H1 (cell line): ENCODE measurements at regions not wholly inside any gene's neighbourhood (a gene's known extent, or its start where the extent isn't known, plus 50 kb on each side); places are given as distances from the start of the nearest gene placed in this dataset.

Experiments
- CTCF ChIA-PET: fragments of 300-600 bp; sonication (Branson Sonifier 250); formaldehyde crosslinking; loops from one replicate; lab custom pipeline; 2021; ENCODE audit not compliant: partially characterized antibody; lab: Charles Lee
- POLR2A ChIA-PET: fragments of 300-600 bp; sonication (Branson Sonifier 250); formaldehyde crosslinking; loops from one replicate; lab custom pipeline; 2021; ENCODE audit warnings: inconsistent platforms; ENCODE audit not compliant: partially characterized antibody; lab: Charles Lee
- DNase-seq, 2 experiments: peaks; one replicate each; pipeline versions ENCODE4 v3.0.0 to v3.0.0-alpha.2; 2010 to 2022; ENCODE audit warnings: low spot score in 2 of 2, low read depth in 1 of 2, mixed read lengths in 1 of 2
- FAIRE-seq: peaks from 2 replicates; lab custom pipeline; 2011; peaks lifted over from hg19 to GRCh38; lab: Jason Lieb, UNC
- H2AFZ ChIP-seq: 2 replicates; pipeline ENCODE4 v1.8.1; 2012; ENCODE audit warnings: low read length, inconsistent platforms
- H2AK5ac ChIP-seq: 2 replicates; pipeline ENCODE4 v1.6.1; 2013; ENCODE audit warnings: low read depth, low read length
- H2BK120ac ChIP-seq: replicated peaks from 2 replicates; pipeline ENCODE3; 2013; ENCODE audit warnings: low read depth, low read length, inconsistent platforms
- H2BK12ac ChIP-seq: 2 replicates; pipeline ENCODE4 v1.6.1; 2013; ENCODE audit warnings: low read depth, low read length
- H2BK15ac ChIP-seq: 2 replicates; pipeline ENCODE4 v1.6.1; 2013; ENCODE audit warnings: low read length
- H2BK20ac ChIP-seq: 2 replicates; pipeline ENCODE4 v1.6.1; 2013; ENCODE audit warnings: low read length
- H2BK5ac ChIP-seq: 2 replicates; pipeline ENCODE4 v1.6.1; 2013; ENCODE audit warnings: low read depth, low read length
- H3K14ac ChIP-seq: 2 replicates; pipeline ENCODE4 v1.6.1; 2013; ENCODE audit warnings: inconsistent platforms; ENCODE audit not compliant: insufficient read length
- H3K18ac ChIP-seq: 2 replicates; pipeline ENCODE4 v1.6.1; 2013; ENCODE audit warnings: low read length; ENCODE audit errors: extremely low read depth
- H3K23ac ChIP-seq: 2 replicates; pipeline ENCODE4 v1.6.1; 2013; ENCODE audit warnings: inconsistent platforms; ENCODE audit not compliant: insufficient read length
- H3K23me2 ChIP-seq: 2 replicates; pipeline ENCODE4 v1.6.1; 2013; ENCODE audit warnings: low read depth, low read length
- H3K27ac ChIP-seq: 2 replicates; pipeline ENCODE4 v1.6.1; 2011; ENCODE audit warnings: low read depth, low read length, inconsistent platforms
- H3K27me3 ChIP-seq, 4 experiments: replicated peaks in 1 of 4; 1 replicate in 1 of 4; 2 replicates in 3 of 4; pipeline versions ENCODE4 v1.6.1 to v1.8.1; 2011 to 2013; ENCODE audit warnings: low read length in 3 of 4, mild to moderate bottlenecking in 3 of 4, inconsistent platforms in 2 of 4, mixed read lengths in 2 of 4, moderate library complexity in 1 of 4; ENCODE audit not compliant: control insufficient read depth in 3 of 4, insufficient read depth in 3 of 4; ENCODE audit errors: extremely low read depth in 1 of 4
- H3K36me3 ChIP-seq, 4 experiments: 2 replicates each; pipeline versions ENCODE4 v1.6.1 to v1.8.1; 2011 to 2013; ENCODE audit warnings: mild to moderate bottlenecking in 4 of 4, low read length in 3 of 4, moderate library complexity in 2 of 4, control low read depth in 1 of 4, inconsistent platforms in 1 of 4; ENCODE audit not compliant: insufficient read depth in 4 of 4, control insufficient read depth in 2 of 4
- H3K4ac ChIP-seq: replicated peaks from 2 replicates; pipeline ENCODE3; 2013; ENCODE audit warnings: low read length, low read depth, mixed read lengths, inconsistent platforms; ENCODE audit not compliant: insufficient read length
- H3K4me1 ChIP-seq, 4 experiments: replicated peaks in 1 of 4; 1 replicate in 1 of 4; 2 replicates in 3 of 4; pipeline versions ENCODE4 v1.6.1 to v1.8.1; 2011 to 2013; ENCODE audit warnings: low read length in 3 of 4, inconsistent platforms in 2 of 4, mixed read lengths in 1 of 4; ENCODE audit not compliant: insufficient read depth in 4 of 4, control insufficient read depth in 3 of 4
- H3K4me2 ChIP-seq, 2 experiments: 2 replicates each; pipeline versions ENCODE4 v1.6.1 to v1.8.1; 2011 to 2013; ENCODE audit warnings: low read depth in 2 of 2, low read length in 2 of 2, control low read depth in 1 of 2, inconsistent platforms in 1 of 2, mild to moderate bottlenecking in 1 of 2; ENCODE audit not compliant: insufficient read depth in 1 of 2
- H3K4me3 ChIP-seq, 4 experiments: fragments of 200-600, 300-600 bp in 1 of 4; sonication (generic), shearing (Covaris generic), sonication (Bioruptor Twin) in 1 of 4; 2 replicates each; pipeline versions ENCODE4 v1.5.1 to v1.8.1; 2011 to 2016; ENCODE audit warnings: low read length in 4 of 4, low read depth in 3 of 4, control low read depth in 2 of 4, inconsistent platforms in 2 of 4, mild to moderate bottlenecking in 2 of 4, mixed read lengths in 1 of 4, moderate library complexity in 1 of 4; ENCODE audit not compliant: insufficient read depth in 2 of 4; ENCODE audit errors: extremely low read depth in 1 of 4
- H3K56ac ChIP-seq: replicated peaks from 2 replicates; pipeline ENCODE3; 2013; ENCODE audit warnings: low read depth, mild to moderate bottlenecking, mixed read lengths, low read length, inconsistent platforms; ENCODE audit not compliant: insufficient read length
- H3K79me1 ChIP-seq: 2 replicates; pipeline ENCODE4 v1.6.1; 2013; ENCODE audit warnings: low read depth, low read length, control low read depth
- H3K79me2 ChIP-seq, 2 experiments: 2 replicates each; pipeline versions ENCODE4 v1.6.1 to v1.8.1; 2012 to 2013; ENCODE audit warnings: low read length in 2 of 2, mild to moderate bottlenecking in 2 of 2, inconsistent platforms in 1 of 2; ENCODE audit not compliant: insufficient read depth in 2 of 2, control insufficient read depth in 1 of 2
- H3K9ac ChIP-seq, 4 experiments: replicated peaks in 1 of 4; 1 replicate in 1 of 4; 2 replicates in 3 of 4; pipeline versions ENCODE4 v1.6.1 to v1.8.1; 2011 to 2013; ENCODE audit warnings: low read depth in 3 of 4, low read length in 3 of 4, control low read depth in 2 of 4, mild to moderate bottlenecking in 2 of 4, moderate library complexity in 2 of 4, inconsistent platforms in 1 of 4; ENCODE audit errors: extremely low read depth in 1 of 4
- H3K9me3 ChIP-seq, 2 experiments: 2 replicates each; pipeline versions ENCODE4 v1.6.1 to v1.8.1; 2012 to 2013; ENCODE audit warnings: mild to moderate bottlenecking in 2 of 2, moderate library complexity in 2 of 2, control low read depth in 1 of 2, inconsistent platforms in 1 of 2, low read depth in 1 of 2, low read length in 1 of 2, mixed read lengths in 1 of 2; ENCODE audit not compliant: insufficient read depth in 2 of 2
- H4K20me1 ChIP-seq, 2 experiments: replicated peaks in 1 of 2; 2 replicates each; pipeline versions ENCODE3 to v1.8.1; 2011 to 2013; ENCODE audit warnings: inconsistent platforms in 2 of 2, low read length in 2 of 2, mild to moderate bottlenecking in 1 of 2; ENCODE audit not compliant: insufficient read depth in 2 of 2, control insufficient read depth in 1 of 2
- H4K5ac ChIP-seq: 2 replicates; pipeline ENCODE4 v1.6.1; 2013; ENCODE audit warnings: low read length, low read depth, mixed read lengths, inconsistent platforms; ENCODE audit not compliant: insufficient read length
- H4K8ac ChIP-seq: 2 replicates; pipeline ENCODE4 v1.8.0; 2013; ENCODE audit warnings: mild to moderate bottlenecking, moderate library complexity, low read length, inconsistent platforms; ENCODE audit not compliant: insufficient read depth; ENCODE audit errors: extremely low read depth
- H4K91ac ChIP-seq: replicated peaks from 2 replicates; pipeline ENCODE3; 2013; ENCODE audit warnings: low read length, mixed read lengths, inconsistent platforms; ENCODE audit not compliant: insufficient read length
- JUND ChIP-seq: IDR thresholded peaks from 2 replicates; pipeline ENCODE4 v1.6.1; 2011; ENCODE audit warnings: mild to moderate bottlenecking, improper control_type of control experiment, low read length
- MAFK ChIP-seq: IDR thresholded peaks from 2 replicates; pipeline ENCODE4 v1.6.1; 2012; ENCODE audit warnings: low read depth, mild to moderate bottlenecking, improper control_type of control experiment, low read length
- WGBS, 2 experiments: shearing (Covaris generic) in 1 of 2; methylation state at CpG; one replicate each; pipeline versions ENCODE4 v1.1.6 to v1.1.7; 2013 to 2015; ENCODE audit warnings: low lambda C conversion rate in 2 of 2, mixed read lengths in 2 of 2, inconsistent platforms in 1 of 2, low coverage in 1 of 2, missing lambda C conversion rate in 1 of 2; ENCODE audit not compliant: insufficient replicate concordance in 2 of 2, insufficient coverage in 1 of 2, insufficient read length in 1 of 2; ENCODE audit errors: extremely low coverage in 1 of 2, missing lambda C conversion rate in 1 of 2; 5-methylcytosine and 5-hydroxymethylcytosine counted together

DNA sequence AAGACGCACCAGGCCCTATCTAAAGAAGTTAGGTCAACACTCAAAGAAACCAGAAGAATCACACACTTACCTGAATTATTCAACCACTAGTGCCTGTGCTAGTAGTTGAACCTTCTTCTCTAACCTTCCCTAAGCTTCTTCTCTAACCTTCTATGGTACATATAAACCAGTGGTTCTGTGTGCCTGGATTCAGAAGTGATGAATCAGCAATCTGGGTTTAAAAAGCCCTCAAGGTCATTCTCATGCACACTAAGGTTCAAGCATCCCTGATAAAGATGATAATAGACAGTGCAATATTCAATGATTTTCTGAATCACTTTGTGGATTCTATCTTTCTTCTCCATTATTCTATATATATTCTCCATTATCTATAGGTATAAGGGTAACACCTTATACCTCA lies 271.4 kb upstream of the TBX18 start:
- Histone ChIP-seq H4K5ac (no peak overlapping the region), H3K79me1 (no peaks in the 10 kb centered on the region), H2BK15ac (no peak overlapping the region), H3K14ac (no peak overlapping the region), H4K8ac (no peak overlapping the region), H2AK5ac (no peak overlapping the region), H3K56ac (no peak overlapping the region), H3K23me2 (no peaks in the 10 kb centered on the region), H3K27me3 (no peaks in the 10 kb centered on the region), H2BK12ac (no peak overlapping the region), H3K27ac (no peak overlapping the region)
- DNase-seq (no peak), FAIRE-seq (no peak)
- peak; percentile 47; the same call in 1 of the 2 replicates for TF ChIP-seq MAFK
- no peak for TF ChIP-seq JUND
- TF ChIP-seq, all 59 proteins: peak for 1
- no peak overlapping the region for H3K4ac ChIP-seq
- H3K23ac ChIP-seq, result no peak overlapping the region
- H3K4me3 ChIP-seq, result no peak overlapping the region
- no peak overlapping the region for H3K9ac ChIP-seq
- no peak overlapping the region for H3K18ac ChIP-seq
- H3K9me3 ChIP-seq, result peaks cover 19 to 32% of the 10 kb centered on the region in 2 experiments
- no peak overlapping the region for H4K91ac ChIP-seq
- H2BK120ac ChIP-seq, result no peak overlapping the region
- H2BK20ac ChIP-seq, result no peak overlapping the region
- H2AFZ ChIP-seq, result no peak overlapping the region
- ChIA-PET POLR2A (no interaction called here), CTCF (no interaction called here)
- H3K4me2 ChIP-seq, result no peak overlapping the region
- H3K36me3 ChIP-seq, result no peaks in the 10 kb centered on the region; a peak in 2 of 8 replicates
- H4K20me1 ChIP-seq, result no peaks in the 10 kb centered on the region
- no peak overlapping the region for H2BK5ac ChIP-seq
- no peaks in the 10 kb centered on the region for H3K4me1 ChIP-seq
- no peaks in the 10 kb centered on the region for H3K79me2 ChIP-seq
- 100% methylated on average over 1 of the region's 1 CpG; no CpG with 5 or more reads in 1 of the 2 experiments for WGBS, 2 experiments
